ENCODE measurements at regions not wholly inside any gene's neighbourhood (a gene's known extent, or its start where the extent isn't known, plus 50 kb on each side); places are given as distances from the start of the nearest gene placed in this dataset.

DNA sequence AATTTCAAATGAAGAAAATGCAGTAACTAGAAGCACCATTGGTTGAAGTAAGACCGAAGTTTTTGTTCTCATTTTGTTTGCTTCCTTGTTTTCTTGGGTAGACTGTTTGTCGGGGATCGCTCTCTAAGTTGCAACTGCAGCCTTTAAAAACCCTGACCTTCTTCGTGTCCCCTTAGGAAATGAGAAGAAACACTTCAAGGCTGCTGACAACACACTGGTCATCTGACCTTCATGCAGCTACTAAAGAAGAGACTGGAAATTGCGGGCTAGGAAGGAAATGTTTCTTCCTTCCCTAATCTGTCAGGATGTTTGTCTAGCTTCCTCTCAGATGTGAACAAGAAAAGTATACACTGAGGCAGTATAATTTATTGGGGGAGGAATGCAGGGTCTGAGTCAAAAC lies 50.7 kb upstream of the CHSY3 start:
- Histone ChIP-seq H3K4me2 (ENCODE audit: low read length) (no peak overlapping the region), H3K4me1 (no peaks in the 10 kb centered on the region), H3K9ac (no peak overlapping the region), H3K27me3 (ENCODE audit: control insufficient read depth, insufficient read depth, low read length) (no peaks in the 10 kb centered on the region), H3K27ac (no peak overlapping the region), H3K9me3 (ENCODE audit: control insufficient read depth, low read length) (no peaks in the 10 kb centered on the region), H2AFZ (no peak overlapping the region), H3K79me2 (no peaks in the 10 kb centered on the region), H3K36me3 (ENCODE audit: control insufficient read depth, insufficient read depth, low read length) (no peaks in the 10 kb centered on the region), H3K4me3 (ENCODE audit: low read depth, low read length) (no peak overlapping the region)
- TF ChIP-seq, protein P1, sequence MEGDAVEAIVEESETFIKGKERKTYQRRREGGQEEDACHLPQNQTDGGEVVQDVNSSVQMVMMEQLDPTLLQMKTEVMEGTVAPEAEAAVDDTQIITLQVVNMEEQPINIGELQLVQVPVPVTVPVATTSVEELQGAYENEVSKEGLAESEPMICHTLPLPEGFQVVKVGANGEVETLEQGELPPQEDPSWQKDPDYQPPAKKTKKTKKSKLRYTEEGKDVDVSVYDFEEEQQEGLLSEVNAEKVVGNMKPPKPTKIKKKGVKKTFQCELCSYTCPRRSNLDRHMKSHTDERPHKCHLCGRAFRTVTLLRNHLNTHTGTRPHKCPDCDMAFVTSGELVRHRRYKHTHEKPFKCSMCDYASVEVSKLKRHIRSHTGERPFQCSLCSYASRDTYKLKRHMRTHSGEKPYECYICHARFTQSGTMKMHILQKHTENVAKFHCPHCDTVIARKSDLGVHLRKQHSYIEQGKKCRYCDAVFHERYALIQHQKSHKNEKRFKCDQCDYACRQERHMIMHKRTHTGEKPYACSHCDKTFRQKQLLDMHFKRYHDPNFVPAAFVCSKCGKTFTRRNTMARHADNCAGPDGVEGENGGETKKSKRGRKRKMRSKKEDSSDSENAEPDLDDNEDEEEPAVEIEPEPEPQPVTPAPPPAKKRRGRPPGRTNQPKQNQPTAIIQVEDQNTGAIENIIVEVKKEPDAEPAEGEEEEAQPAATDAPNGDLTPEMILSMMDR (IDR thresholded peaks at IDR 0.05) = no peak
